Uterus (tissue), 2 donors: ENCODE measurements at regions not wholly inside any gene's neighbourhood (a gene's known extent, or its start where the extent isn't known, plus 50 kb on each side); places are given as distances from the start of the nearest gene placed in this dataset.
"Not testable (repeated sequence)": the region's sequence is repeated elsewhere in the genome, so short reads cannot be mapped to it uniquely, and the experiment has no call there.

Experiments
- POLR2A ChIP-seq, 2 donors: fragments of 450-650 bp; IDR thresholded peaks; one replicate each; pipeline ENCODE4 v1.6.1; 2016; ENCODE audit warnings: antibody characterized with exemption in 2 of 2, mild to moderate bottlenecking in 1 of 2, moderate library complexity in 1 of 2
- TF ChIP-seq, protein P1 (sequence below), 4 experiments: fragments of 200-600 bp in 2 of 4; fragments of 450-650 bp in 2 of 4; sonication (generic) in 2 of 4; IDR thresholded peaks; one replicate each; pipeline ENCODE4 v1.5.1; 2016 to 2019; ENCODE audit warnings: antibody characterized with exemption in 4 of 4, mild to moderate bottlenecking in 2 of 4, moderate library complexity in 1 of 4

DNA sequence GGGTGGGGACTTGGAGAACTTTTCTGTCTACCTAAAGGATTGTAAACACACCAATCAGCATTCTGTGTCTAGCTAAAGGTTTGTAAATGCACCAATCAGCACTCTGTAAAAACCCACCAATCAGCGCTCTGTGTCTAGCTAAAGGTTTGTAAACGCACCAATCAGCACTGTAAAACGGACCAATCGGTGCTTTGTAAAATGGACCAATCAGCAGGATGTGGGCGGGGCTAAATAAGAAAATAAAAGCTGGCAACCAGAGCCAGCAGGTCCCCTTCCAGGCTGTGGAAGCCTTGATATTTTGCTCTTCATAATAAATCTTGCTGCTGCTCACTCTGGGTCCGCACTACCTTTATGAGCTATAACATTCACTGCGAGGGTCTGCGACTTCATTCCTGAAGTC is 331.3 kb downstream of the SUCLG1 start:
- TF ChIP-seq, protein P1, sequence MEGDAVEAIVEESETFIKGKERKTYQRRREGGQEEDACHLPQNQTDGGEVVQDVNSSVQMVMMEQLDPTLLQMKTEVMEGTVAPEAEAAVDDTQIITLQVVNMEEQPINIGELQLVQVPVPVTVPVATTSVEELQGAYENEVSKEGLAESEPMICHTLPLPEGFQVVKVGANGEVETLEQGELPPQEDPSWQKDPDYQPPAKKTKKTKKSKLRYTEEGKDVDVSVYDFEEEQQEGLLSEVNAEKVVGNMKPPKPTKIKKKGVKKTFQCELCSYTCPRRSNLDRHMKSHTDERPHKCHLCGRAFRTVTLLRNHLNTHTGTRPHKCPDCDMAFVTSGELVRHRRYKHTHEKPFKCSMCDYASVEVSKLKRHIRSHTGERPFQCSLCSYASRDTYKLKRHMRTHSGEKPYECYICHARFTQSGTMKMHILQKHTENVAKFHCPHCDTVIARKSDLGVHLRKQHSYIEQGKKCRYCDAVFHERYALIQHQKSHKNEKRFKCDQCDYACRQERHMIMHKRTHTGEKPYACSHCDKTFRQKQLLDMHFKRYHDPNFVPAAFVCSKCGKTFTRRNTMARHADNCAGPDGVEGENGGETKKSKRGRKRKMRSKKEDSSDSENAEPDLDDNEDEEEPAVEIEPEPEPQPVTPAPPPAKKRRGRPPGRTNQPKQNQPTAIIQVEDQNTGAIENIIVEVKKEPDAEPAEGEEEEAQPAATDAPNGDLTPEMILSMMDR (IDR thresholded peaks at IDR 0.05), result not testable (repeated sequence)
- not testable (repeated sequence) for TF ChIP-seq POLR2A (IDR thresholded peaks at IDR 0.05)
